ENCODE measurements at regions not wholly inside any gene's neighbourhood (a gene's known extent, or its start where the extent isn't known, plus 50 kb on each side); places are given as distances from the start of the nearest gene placed in this dataset.

DNA sequence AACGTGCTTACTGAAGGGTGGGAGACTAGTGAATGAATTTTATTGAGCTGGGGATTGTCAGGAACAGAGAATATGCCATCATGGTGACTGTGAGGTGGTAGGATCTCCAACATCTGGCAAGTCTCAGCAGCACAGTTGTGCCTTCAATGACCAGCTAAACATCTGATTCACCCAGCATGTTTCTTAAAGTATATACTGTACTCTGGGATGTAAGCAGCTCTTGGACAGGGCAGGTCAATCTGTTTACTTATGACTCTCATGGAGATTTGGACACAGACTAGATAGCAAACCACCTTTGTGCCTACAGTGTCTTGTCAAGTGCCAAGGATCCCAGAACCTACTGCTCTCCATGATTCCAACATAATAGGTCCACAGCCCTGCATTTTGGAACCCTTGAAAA, 801.0 kb upstream of the CITED2 start:
- TF ChIP-seq EP300 (IDR thresholded peaks at IDR 0.05) (no peak), POLR2A (IDR thresholded peaks at IDR 0.05) (no peak), POLR2AphosphoS5 (IDR thresholded peaks at IDR 0.05) (no peak)
- TF ChIP-seq, protein P1, sequence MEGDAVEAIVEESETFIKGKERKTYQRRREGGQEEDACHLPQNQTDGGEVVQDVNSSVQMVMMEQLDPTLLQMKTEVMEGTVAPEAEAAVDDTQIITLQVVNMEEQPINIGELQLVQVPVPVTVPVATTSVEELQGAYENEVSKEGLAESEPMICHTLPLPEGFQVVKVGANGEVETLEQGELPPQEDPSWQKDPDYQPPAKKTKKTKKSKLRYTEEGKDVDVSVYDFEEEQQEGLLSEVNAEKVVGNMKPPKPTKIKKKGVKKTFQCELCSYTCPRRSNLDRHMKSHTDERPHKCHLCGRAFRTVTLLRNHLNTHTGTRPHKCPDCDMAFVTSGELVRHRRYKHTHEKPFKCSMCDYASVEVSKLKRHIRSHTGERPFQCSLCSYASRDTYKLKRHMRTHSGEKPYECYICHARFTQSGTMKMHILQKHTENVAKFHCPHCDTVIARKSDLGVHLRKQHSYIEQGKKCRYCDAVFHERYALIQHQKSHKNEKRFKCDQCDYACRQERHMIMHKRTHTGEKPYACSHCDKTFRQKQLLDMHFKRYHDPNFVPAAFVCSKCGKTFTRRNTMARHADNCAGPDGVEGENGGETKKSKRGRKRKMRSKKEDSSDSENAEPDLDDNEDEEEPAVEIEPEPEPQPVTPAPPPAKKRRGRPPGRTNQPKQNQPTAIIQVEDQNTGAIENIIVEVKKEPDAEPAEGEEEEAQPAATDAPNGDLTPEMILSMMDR (IDR thresholded peaks at IDR 0.05): no peak
